Mesendoderm (in vitro differentiated cells): ENCODE measurements at regions not wholly inside any gene's neighbourhood (a gene's known extent, or its start where the extent isn't known, plus 50 kb on each side); places are given as distances from the start of the nearest gene placed in this dataset.

Experiments
- DNase-seq: peaks from one replicate; pipeline ENCODE4 v3.0.0; 2013
- H2AK5ac ChIP-seq: 2 replicates; pipeline ENCODE4 v1.6.1; 2013; ENCODE audit warnings: low read length, inconsistent platforms
- H2BK120ac ChIP-seq: 2 replicates; pipeline ENCODE4 v1.6.1; 2013; ENCODE audit warnings: low read depth, mild to moderate bottlenecking, low read length, moderate library complexity, mixed read lengths
- H2BK15ac ChIP-seq: replicated peaks from 2 replicates; pipeline ENCODE4 v1.6.1; 2013; ENCODE audit warnings: low read depth, mild to moderate bottlenecking, moderate library complexity
- H2BK5ac ChIP-seq: 2 replicates; pipeline ENCODE4 v1.6.1; 2013; ENCODE audit warnings: low read length, inconsistent platforms
- H3K18ac ChIP-seq: 2 replicates; pipeline ENCODE4 v1.6.1; 2013; ENCODE audit warnings: mild to moderate bottlenecking, low read length, mixed read lengths
- H3K23ac ChIP-seq: one replicate; pipeline ENCODE4 v1.6.1; 2013; ENCODE audit warnings: low read length
- H3K27ac ChIP-seq: 2 replicates; pipeline ENCODE4 v1.5.1; 2013; ENCODE audit warnings: low read depth, mild to moderate bottlenecking, inconsistent platforms, low read length, moderate library complexity
- H3K27me3 ChIP-seq: 2 replicates; pipeline ENCODE4 v1.6.1; 2013; ENCODE audit warnings: low read length, control low read depth, mild to moderate bottlenecking, inconsistent platforms; ENCODE audit not compliant: insufficient read depth, poor library complexity
- H3K36me3 ChIP-seq: 2 replicates; pipeline ENCODE4 v1.6.1; 2013; ENCODE audit warnings: low read length, inconsistent platforms; ENCODE audit not compliant: control insufficient read depth, insufficient read depth
- H3K4ac ChIP-seq: one replicate; pipeline ENCODE4 v1.6.1; 2013; ENCODE audit warnings: low read depth, mild to moderate bottlenecking, low read length, moderate library complexity
- H3K4me1 ChIP-seq: 2 replicates; pipeline ENCODE4 v1.6.1; 2013; ENCODE audit warnings: low read depth, low read length, inconsistent platforms; ENCODE audit not compliant: control insufficient read depth
- H3K4me2 ChIP-seq: 2 replicates; pipeline ENCODE4 v1.6.1; 2013; ENCODE audit warnings: low read length
- H3K4me3 ChIP-seq: 2 replicates; pipeline ENCODE4 v1.5.1; 2013; ENCODE audit warnings: mild to moderate bottlenecking, low read length
- H3K56ac ChIP-seq: one replicate; pipeline ENCODE4 v1.6.1; 2013; ENCODE audit warnings: low read length
- H3K79me1 ChIP-seq: 2 replicates; pipeline ENCODE4 v1.6.1; 2013; ENCODE audit warnings: low read length, inconsistent platforms
- H3K79me2 ChIP-seq: 2 replicates; pipeline ENCODE4 v1.6.1; 2013; ENCODE audit warnings: mild to moderate bottlenecking, low read length; ENCODE audit not compliant: control insufficient read depth, insufficient read depth
- H3K9ac ChIP-seq: 2 replicates; pipeline ENCODE4 v1.6.1; 2013; ENCODE audit warnings: low read length, inconsistent platforms
- H4K5ac ChIP-seq: one replicate; pipeline ENCODE4 v1.6.1; 2013; ENCODE audit warnings: low read length
- H4K8ac ChIP-seq: one replicate; pipeline ENCODE4 v1.6.1; 2013; ENCODE audit warnings: low read depth, mild to moderate bottlenecking, control low read depth, low read length, moderate library complexity
- WGBS: extraction: QIAGEN DNeasy Blood & Tissue Kit; methylation state at CpG from one replicate; pipeline ENCODE4 v1.1.7; 2013; ENCODE audit warnings: low lambda C conversion rate, missing lambda C conversion rate; ENCODE audit not compliant: insufficient coverage; ENCODE audit errors: extremely low coverage; 5-methylcytosine and 5-hydroxymethylcytosine counted together

DNA sequence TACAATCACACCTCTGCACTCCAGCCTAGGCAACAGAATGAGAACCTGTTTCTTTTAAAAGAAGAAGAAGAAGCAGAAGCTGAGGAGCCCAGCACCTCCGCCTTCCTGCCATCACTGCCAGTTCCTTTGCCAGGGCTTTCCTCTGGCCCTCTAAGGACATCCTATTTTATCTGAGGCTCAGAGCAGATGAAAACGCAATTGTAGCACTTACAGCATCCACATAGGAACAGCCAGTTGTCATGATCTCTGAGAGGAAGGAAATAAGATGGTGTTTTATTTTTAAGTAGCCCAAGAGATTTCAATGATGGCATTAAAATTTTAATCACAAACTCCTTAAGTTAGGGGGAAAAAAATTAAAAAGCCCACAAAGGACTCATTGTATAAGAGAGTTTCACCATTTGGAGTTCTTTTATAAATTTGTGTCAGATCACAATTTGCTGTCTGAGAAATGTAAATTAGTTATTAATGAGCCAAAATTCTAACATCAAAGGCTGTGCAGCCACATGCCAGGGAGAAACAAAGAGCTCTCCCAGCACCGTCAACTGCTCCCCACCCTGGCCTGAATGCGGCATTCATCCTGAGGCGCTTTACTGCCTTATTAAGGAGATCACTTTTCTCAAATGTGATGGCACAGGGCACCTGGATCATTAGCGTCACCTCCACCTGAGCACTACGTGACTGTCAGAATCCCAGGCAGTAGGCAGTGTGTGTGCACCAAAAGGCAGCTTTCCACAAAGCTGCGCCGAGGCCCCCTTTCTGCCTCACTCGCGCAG, 393.0 kb downstream of the FOXO1 start:
- Histone ChIP-seq H3K4me1 (peaks cover 1% of the 10 kb centered on the region), H3K36me3 (no peaks in the 10 kb centered on the region), H3K56ac (no peak overlapping the region), H2BK15ac (no peak overlapping the region), H2BK120ac (no peak overlapping the region), H3K4me3 (no peak overlapping the region), H2BK5ac (no peak overlapping the region), H3K27ac (no peak overlapping the region), H3K4ac (no peak overlapping the region), H3K79me1 (no peaks in the 10 kb centered on the region), H3K23ac (no peak overlapping the region), H3K27me3 (no peaks in the 10 kb centered on the region), H3K79me2 (no peaks in the 10 kb centered on the region), H2AK5ac (no peak overlapping the region), H3K9ac (no peak overlapping the region), H4K8ac (no peak overlapping the region), H4K5ac (no peak overlapping the region), H3K4me2 (no peak overlapping the region), H3K18ac (no peak overlapping the region)
- no peak for DNase-seq
- WGBS = no CpG with 5 or more reads among the region's 11 CpGs

DNA sequence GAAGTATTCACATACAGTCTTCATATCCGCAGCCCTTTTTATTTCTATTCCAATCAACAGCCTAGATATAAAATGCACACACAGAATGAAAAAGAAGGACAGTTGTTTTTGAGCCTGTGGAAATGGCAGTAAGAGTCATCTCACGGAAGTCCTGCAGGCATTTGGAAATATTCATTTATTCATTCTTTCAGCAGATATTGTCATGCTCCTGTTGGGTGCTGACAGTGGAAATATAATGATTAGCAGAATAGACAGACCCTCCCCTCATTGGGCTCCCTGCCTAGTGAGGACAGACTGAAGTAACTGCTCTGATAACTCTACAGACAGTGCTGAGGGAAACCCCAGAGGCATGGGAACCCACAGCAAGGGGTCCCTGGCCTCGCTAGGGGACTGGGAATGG, 392.3 kb downstream of the FOXO1 start:
- H3K18ac ChIP-seq = no peak overlapping the region
- no peak for DNase-seq
- H2BK5ac ChIP-seq = no peak overlapping the region
- no peak overlapping the region for H3K27ac ChIP-seq
- H3K79me1 ChIP-seq = no peaks in the 10 kb centered on the region
- peaks cover 1% of the 10 kb centered on the region for H3K4me1 ChIP-seq
- no peak overlapping the region for H2BK120ac ChIP-seq
- no peak overlapping the region for H3K56ac ChIP-seq
- no CpG with 5 or more reads among the region's 3 CpGs for WGBS
- no peak overlapping the region for H2AK5ac ChIP-seq
- H3K36me3 ChIP-seq = no peaks in the 10 kb centered on the region
- H3K4me2 ChIP-seq = no peak overlapping the region
- no peaks in the 10 kb centered on the region for H3K79me2 ChIP-seq
- H4K8ac ChIP-seq = no peak overlapping the region
- H3K23ac ChIP-seq = no peak overlapping the region
- no peak overlapping the region for H4K5ac ChIP-seq
- no peak overlapping the region for H2BK15ac ChIP-seq
- H3K9ac ChIP-seq = no peak overlapping the region
- H3K27me3 ChIP-seq = no peaks in the 10 kb centered on the region
- no peak overlapping the region for H3K4ac ChIP-seq
- no peak overlapping the region for H3K4me3 ChIP-seq

GRCh38 chr13:40275155-40275554, 391.3 kb downstream of the FOXO1 start:
- no peak overlapping the region for H2BK15ac ChIP-seq
- DNase-seq = no peak
- no peak overlapping the region for H4K8ac ChIP-seq
- no peak overlapping the region for H2BK120ac ChIP-seq
- no peak overlapping the region for H3K4me3 ChIP-seq
- no peak overlapping the region for H3K4me2 ChIP-seq
- peaks cover 3% of the 10 kb centered on the region for H3K4me1 ChIP-seq
- H3K56ac ChIP-seq = no peak overlapping the region
- no peak overlapping the region for H3K9ac ChIP-seq
- H2AK5ac ChIP-seq = peak overlapping the region; percentile 43
- H3K36me3 ChIP-seq = no peaks in the 10 kb centered on the region
- H3K4ac ChIP-seq = no peak overlapping the region
- H3K27me3 ChIP-seq = no peaks in the 10 kb centered on the region
- H3K18ac ChIP-seq = no peak overlapping the region
- no peak overlapping the region for H4K5ac ChIP-seq
- H3K27ac ChIP-seq = no peak overlapping the region
- whole genome bisulfite sequencing = no CpG with 5 or more reads among the region's 4 CpGs
- no peaks in the 10 kb centered on the region for H3K79me2 ChIP-seq
- no peaks in the 10 kb centered on the region for H3K79me1 ChIP-seq
- H3K23ac ChIP-seq = no peak overlapping the region
- H2BK5ac ChIP-seq = no peak overlapping the region

DNA sequence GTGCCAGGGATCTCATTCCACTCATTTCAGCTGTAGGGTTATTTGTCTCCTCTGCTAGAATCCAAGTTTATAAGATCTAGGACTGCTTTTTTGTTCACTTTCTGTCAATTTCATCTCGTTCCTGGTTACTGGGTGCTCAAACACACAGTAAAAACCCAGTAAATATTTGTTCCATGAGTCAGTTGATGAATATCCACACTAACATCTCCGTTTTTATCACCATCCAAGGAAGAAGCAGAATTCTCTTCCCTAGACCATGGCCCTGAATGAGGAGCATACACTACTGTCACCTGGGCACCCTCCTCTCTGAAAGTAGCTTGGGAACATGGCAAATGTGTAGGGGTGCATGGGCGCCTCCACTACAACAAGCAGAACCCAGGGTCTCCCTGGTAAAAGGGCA, 390.8 kb downstream of the FOXO1 start:
- no peak overlapping the region for H3K27ac ChIP-seq
- no CpG with 5 or more reads among the region's 3 CpGs for WGBS
- H2BK15ac ChIP-seq = no peak overlapping the region
- H2BK5ac ChIP-seq = no peak overlapping the region
- DNase-seq = no peak
- H2AK5ac ChIP-seq = no peak overlapping the region
- H3K36me3 ChIP-seq = no peaks in the 10 kb centered on the region
- H4K5ac ChIP-seq = no peak overlapping the region
- no peaks in the 10 kb centered on the region for H3K79me1 ChIP-seq
- H3K23ac ChIP-seq = no peak overlapping the region
- H3K4me1 ChIP-seq = peaks cover 3% of the 10 kb centered on the region
- H3K79me2 ChIP-seq = no peaks in the 10 kb centered on the region
- no peak overlapping the region for H3K4ac ChIP-seq
- H3K4me3 ChIP-seq = no peak overlapping the region
- no peak overlapping the region for H3K56ac ChIP-seq
- no peak overlapping the region for H3K9ac ChIP-seq
- H4K8ac ChIP-seq = no peak overlapping the region
- H3K27me3 ChIP-seq = no peaks in the 10 kb centered on the region
- H3K18ac ChIP-seq = no peak overlapping the region
- H2BK120ac ChIP-seq = no peak overlapping the region
- no peak overlapping the region for H3K4me2 ChIP-seq

DNA sequence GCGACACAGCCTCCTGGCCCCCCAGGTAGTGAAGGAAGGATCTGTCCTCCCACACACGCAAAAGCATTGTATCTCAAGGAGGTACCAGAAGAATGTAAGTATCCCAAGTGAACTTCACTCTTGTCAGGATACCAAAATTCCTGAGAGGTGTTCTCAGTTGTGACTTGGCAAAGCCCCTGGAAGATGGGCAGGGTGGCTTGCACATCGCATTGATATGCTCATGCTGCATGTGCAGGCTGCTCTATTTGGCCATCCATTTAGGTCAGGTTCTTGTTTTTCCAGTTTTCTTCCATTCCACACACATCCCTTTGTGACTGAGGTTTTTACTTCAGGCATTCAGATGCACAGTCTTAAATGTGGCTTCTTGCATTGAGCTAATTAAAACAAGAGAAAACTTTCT, 382.8 kb downstream of the FOXO1 start:
- Histone ChIP-seq H3K27ac (no peak overlapping the region), H3K4me1 (peaks cover 2% of the 10 kb centered on the region), H3K56ac (no peak overlapping the region), H3K27me3 (no peaks in the 10 kb centered on the region), H2BK120ac (no peak overlapping the region), H2BK5ac (no peak overlapping the region), H4K5ac (no peak overlapping the region), H3K9ac (no peak overlapping the region), H3K23ac (no peak overlapping the region), H2BK15ac (no peak overlapping the region), H2AK5ac (peak overlapping the region; percentile 16), H3K4me3 (no peak overlapping the region), H3K18ac (no peak overlapping the region), H3K36me3 (no peaks in the 10 kb centered on the region), H4K8ac (no peak overlapping the region), H3K4ac (no peak overlapping the region), H3K79me2 (no peaks in the 10 kb centered on the region), H3K79me1 (no peaks in the 10 kb centered on the region), H3K4me2 (no peak overlapping the region)
- WGBS = no CpG with 5 or more reads among the region's 3 CpGs
- no peak for DNase-seq

DNA sequence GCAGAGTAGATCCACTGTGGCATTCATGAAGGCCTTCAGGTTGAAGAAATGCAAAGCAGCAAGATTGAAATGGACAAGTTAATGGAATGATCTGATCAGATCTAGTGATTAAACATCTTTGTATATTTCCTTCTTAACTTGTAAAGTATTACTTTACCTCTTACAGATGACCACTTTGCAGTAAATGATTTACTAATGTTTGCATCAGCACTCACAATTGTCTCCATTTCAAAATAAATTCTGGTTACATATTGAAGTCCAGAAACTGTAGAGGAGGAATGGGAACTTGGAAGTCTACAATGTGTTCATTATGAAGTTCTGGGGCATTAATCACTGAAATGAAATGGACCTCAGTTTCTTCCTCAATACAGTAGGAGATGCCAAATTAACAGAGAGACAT, 380.8 kb downstream of the FOXO1 start:
- no peak overlapping the region for H2AK5ac ChIP-seq
- H3K27me3 ChIP-seq = no peaks in the 10 kb centered on the region
- no peak overlapping the region for H2BK5ac ChIP-seq
- H3K56ac ChIP-seq = no peak overlapping the region
- H3K4me2 ChIP-seq = no peak overlapping the region
- H2BK15ac ChIP-seq = no peak overlapping the region
- no peak overlapping the region for H4K5ac ChIP-seq
- H3K4me1 ChIP-seq = no peaks in the 10 kb centered on the region
- no peak overlapping the region for H3K4ac ChIP-seq
- no peaks in the 10 kb centered on the region for H3K79me1 ChIP-seq
- H2BK120ac ChIP-seq = no peak overlapping the region
- no peak overlapping the region for H3K27ac ChIP-seq
- H3K18ac ChIP-seq = no peak overlapping the region
- H4K8ac ChIP-seq = no peak overlapping the region
- no peak overlapping the region for H3K9ac ChIP-seq
- no peak overlapping the region for H3K4me3 ChIP-seq
- DNase-seq = no peak
- H3K36me3 ChIP-seq = no peaks in the 10 kb centered on the region
- H3K23ac ChIP-seq = no peak overlapping the region
- no peaks in the 10 kb centered on the region for H3K79me2 ChIP-seq
